Loucy (cell line): ENCODE measurements at regions not wholly inside any gene's neighbourhood (a gene's known extent, or its start where the extent isn't known, plus 50 kb on each side); places are given as distances from the start of the nearest gene placed in this dataset.

ENCODE experiments used
- H2AFZ ChIP-seq: fragments of 200-600 bp; sonication (generic); 2 replicates; pipeline ENCODE4 v1.6.0; 2016; ENCODE audit warnings: antibody characterized with exemption, mild to moderate bottlenecking, low read length, moderate library complexity
- H3F3A ChIP-seq: fragments of 200-600 bp; 2 replicates; pipeline ENCODE4 v1.6.0; 2016; ENCODE audit warnings: antibody characterized with exemption, low read depth, mild to moderate bottlenecking
- H3K27me3 ChIP-seq: fragments of 200-600 bp; sonication (generic); 2 replicates; pipeline ENCODE4 v1.6.1; 2014; ENCODE audit warnings: low read length, mild to moderate bottlenecking; ENCODE audit not compliant: insufficient read depth, poor library complexity, severe bottlenecking
- H3K36me3 ChIP-seq: fragments of 200-600 bp; sonication (generic); 2 replicates; pipeline ENCODE4 v1.6.1; 2016; ENCODE audit warnings: low read length; ENCODE audit not compliant: insufficient read depth
- H3K4me1 ChIP-seq: fragments of 200-600 bp; sonication (generic); 2 replicates; pipeline ENCODE4 v1.5.1; 2014; ENCODE audit warnings: low read length, mild to moderate bottlenecking; ENCODE audit not compliant: insufficient read depth, poor library complexity, severe bottlenecking
- H3K4me2 ChIP-seq: fragments of 200-600 bp; sonication (generic); 2 replicates; pipeline ENCODE4 v1.6.0; 2014; ENCODE audit warnings: antibody characterized with exemption, low read length, low read depth, mild to moderate bottlenecking; ENCODE audit not compliant: poor library complexity, severe bottlenecking
- H3K4me3 ChIP-seq: fragments of 200-600 bp; sonication (generic); 2 replicates; pipeline ENCODE4 v1.5.1; 2014; ENCODE audit warnings: low read length, mild to moderate bottlenecking, mixed read lengths; ENCODE audit not compliant: poor library complexity, severe bottlenecking
- H3K79me2 ChIP-seq: fragments of 200-600 bp; sonication (generic); 2 replicates; pipeline ENCODE4 v1.6.1; 2014; ENCODE audit warnings: low read length; ENCODE audit not compliant: insufficient read depth
- H3K9ac ChIP-seq: fragments of 200-600 bp; sonication (generic); 2 replicates; pipeline ENCODE4 v1.6.0; 2014; ENCODE audit warnings: mild to moderate bottlenecking, low read depth, low read length, moderate library complexity; ENCODE audit not compliant: poor library complexity, severe bottlenecking
- H3K9me2 ChIP-seq: fragments of 200-600 bp; sonication (generic); replicated peaks from 2 replicates; pipeline ENCODE4 v1.6.1; 2016; ENCODE audit warnings: low read depth, low read length, mixed read lengths
- H3K9me3 ChIP-seq: fragments of 200-600 bp; sonication (generic); 2 replicates; pipeline ENCODE4 v1.6.1; 2014; ENCODE audit warnings: mild to moderate bottlenecking, antibody characterized with exemption, low read length, low read depth; ENCODE audit not compliant: insufficient read depth
- H4K20me1 ChIP-seq: fragments of 200-600 bp; sonication (generic); 2 replicates; pipeline ENCODE4 v1.6.0; 2014; ENCODE audit warnings: antibody characterized with exemption, low read length, mild to moderate bottlenecking; ENCODE audit not compliant: insufficient read depth, poor library complexity, severe bottlenecking
- CTCF ChIP-seq: fragments of 200-600 bp; sonication (generic); conservative IDR thresholded peaks from 2 replicates; pipeline ENCODE4 v1.5.1; 2014; ENCODE audit warnings: mild to moderate bottlenecking, antibody characterized with exemption, low read length
- EZH2phosphoT487 ChIP-seq: fragments of 200-600 bp; IDR thresholded peaks from 2 replicates; pipeline ENCODE4 v1.6.1; 2018; ENCODE audit warnings: antibody characterized with exemption, mild to moderate bottlenecking, moderate library complexity, borderline replicate concordance

DNA sequence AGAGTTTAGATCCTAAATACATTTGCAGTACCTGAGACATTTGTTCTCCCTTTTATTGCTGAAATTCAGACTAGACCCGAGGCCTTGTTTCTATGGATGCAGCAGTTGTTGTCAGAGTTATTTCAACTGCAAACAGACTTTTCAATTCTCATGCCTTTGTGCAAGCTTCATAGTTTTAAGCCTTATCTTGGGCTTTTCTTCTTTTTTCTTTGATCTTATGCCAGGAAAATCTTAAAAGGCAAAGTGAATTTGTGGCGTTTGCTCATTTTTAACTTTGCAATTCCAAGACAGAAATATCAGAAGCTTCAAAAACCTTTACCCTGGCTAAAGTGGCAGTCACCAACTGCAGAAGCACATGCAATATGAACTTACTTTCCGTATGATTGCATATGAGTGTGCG, 576.7 kb downstream of the DIPK2A start:
- Histone ChIP-seq H3K4me1 (no peaks in the 10 kb centered on the region), H3K4me3 (no peak overlapping the region), H4K20me1 (no peaks in the 10 kb centered on the region), H3F3A (no peaks in the 10 kb centered on the region), H3K9ac (no peak overlapping the region), H3K4me2 (no peak overlapping the region), H3K27me3 (no peaks in the 10 kb centered on the region), H3K36me3 (no peaks in the 10 kb centered on the region), H3K9me3 (no peaks in the 10 kb centered on the region), H3K79me2 (no peaks in the 10 kb centered on the region), H3K9me2 (no peaks in the 10 kb centered on the region), H2AFZ (no peak overlapping the region)
- TF ChIP-seq EZH2phosphoT487, result no peak
- TF ChIP-seq CTCF, result no peak

GRCh38 chr3:144549166-144549565, 577.5 kb downstream of the DIPK2A start:
- H3K79me2 ChIP-seq, result no peaks in the 10 kb centered on the region
- H3K4me2 ChIP-seq, result no peak overlapping the region
- no peak overlapping the region for H2AFZ ChIP-seq
- H3K9me3 ChIP-seq, result no peaks in the 10 kb centered on the region
- no peaks in the 10 kb centered on the region for H3K36me3 ChIP-seq
- H3K9ac ChIP-seq, result no peak overlapping the region
- H3F3A ChIP-seq, result no peaks in the 10 kb centered on the region
- TF ChIP-seq CTCF, result no peak
- TF ChIP-seq EZH2phosphoT487, result no peak
- no peak overlapping the region for H3K4me3 ChIP-seq
- H3K9me2 ChIP-seq, result no peaks in the 10 kb centered on the region
- H3K27me3 ChIP-seq, result no peaks in the 10 kb centered on the region
- H3K4me1 ChIP-seq, result no peaks in the 10 kb centered on the region
- H4K20me1 ChIP-seq, result no peaks in the 10 kb centered on the region

GRCh38 chr3:144552346-144553057, 580.9 kb downstream of the DIPK2A start:
- no peaks in the 10 kb centered on the region for H3K36me3 ChIP-seq
- no peak overlapping the region for H3K9ac ChIP-seq
- H3K4me3 ChIP-seq, result no peak overlapping the region
- no peak for TF ChIP-seq CTCF
- TF ChIP-seq EZH2phosphoT487, result no peak
- H3K27me3 ChIP-seq, result no peaks in the 10 kb centered on the region
- H4K20me1 ChIP-seq, result no peaks in the 10 kb centered on the region
- no peaks in the 10 kb centered on the region for H3K9me2 ChIP-seq
- H3K9me3 ChIP-seq, result no peaks in the 10 kb centered on the region
- no peaks in the 10 kb centered on the region for H3F3A ChIP-seq
- H3K4me1 ChIP-seq, result no peaks in the 10 kb centered on the region
- H2AFZ ChIP-seq, result no peak overlapping the region
- no peaks in the 10 kb centered on the region for H3K79me2 ChIP-seq
- H3K4me2 ChIP-seq, result no peak overlapping the region
